ENCODE measurements at regions not wholly inside any gene's neighbourhood (a gene's known extent, or its start where the extent isn't known, plus 50 kb on each side); places are given as distances from the start of the nearest gene placed in this dataset.

DNA sequence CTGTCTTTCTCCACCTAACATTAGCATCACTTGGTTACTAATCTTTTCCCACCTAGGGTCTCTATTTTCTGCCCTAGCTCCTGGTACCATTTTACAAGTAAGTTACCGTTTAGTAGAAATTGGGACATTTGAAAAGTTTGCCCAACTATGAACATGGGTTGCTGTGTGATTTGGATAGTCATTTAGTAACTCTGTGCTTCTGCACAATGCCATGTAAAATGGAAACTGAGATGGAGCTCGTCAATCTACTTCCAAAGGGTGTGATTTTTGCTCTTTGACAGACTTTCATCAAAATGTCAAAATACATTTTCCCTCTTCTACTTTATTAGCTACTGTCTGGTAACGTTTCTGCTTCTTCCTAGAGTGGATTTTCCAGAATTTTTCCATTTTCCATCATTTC, 381.5 kb upstream of the B3GALT2 start:
- TF ChIP-seq, protein P1, sequence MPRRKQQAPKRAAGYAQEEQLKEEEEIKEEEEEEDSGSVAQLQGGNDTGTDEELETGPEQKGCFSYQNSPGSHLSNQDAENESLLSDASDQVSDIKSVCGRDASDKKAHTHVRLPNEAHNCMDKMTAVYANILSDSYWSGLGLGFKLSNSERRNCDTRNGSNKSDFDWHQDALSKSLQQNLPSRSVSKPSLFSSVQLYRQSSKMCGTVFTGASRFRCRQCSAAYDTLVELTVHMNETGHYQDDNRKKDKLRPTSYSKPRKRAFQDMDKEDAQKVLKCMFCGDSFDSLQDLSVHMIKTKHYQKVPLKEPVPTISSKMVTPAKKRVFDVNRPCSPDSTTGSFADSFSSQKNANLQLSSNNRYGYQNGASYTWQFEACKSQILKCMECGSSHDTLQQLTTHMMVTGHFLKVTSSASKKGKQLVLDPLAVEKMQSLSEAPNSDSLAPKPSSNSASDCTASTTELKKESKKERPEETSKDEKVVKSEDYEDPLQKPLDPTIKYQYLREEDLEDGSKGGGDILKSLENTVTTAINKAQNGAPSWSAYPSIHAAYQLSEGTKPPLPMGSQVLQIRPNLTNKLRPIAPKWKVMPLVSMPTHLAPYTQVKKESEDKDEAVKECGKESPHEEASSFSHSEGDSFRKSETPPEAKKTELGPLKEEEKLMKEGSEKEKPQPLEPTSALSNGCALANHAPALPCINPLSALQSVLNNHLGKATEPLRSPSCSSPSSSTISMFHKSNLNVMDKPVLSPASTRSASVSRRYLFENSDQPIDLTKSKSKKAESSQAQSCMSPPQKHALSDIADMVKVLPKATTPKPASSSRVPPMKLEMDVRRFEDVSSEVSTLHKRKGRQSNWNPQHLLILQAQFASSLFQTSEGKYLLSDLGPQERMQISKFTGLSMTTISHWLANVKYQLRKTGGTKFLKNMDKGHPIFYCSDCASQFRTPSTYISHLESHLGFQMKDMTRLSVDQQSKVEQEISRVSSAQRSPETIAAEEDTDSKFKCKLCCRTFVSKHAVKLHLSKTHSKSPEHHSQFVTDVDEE (CRISPR knock-in tag; IDR thresholded peaks at IDR 0.05) = no peak
- TF ChIP-seq CSDC2 (CRISPR knock-in tag; IDR thresholded peaks at IDR 0.05) (no peak), ZFP3 (CRISPR knock-in tag; IDR thresholded peaks at IDR 0.05) (no peak), PPARA (CRISPR knock-in tag; IDR thresholded peaks at IDR 0.05; ENCODE audit: borderline replicate concordance) (no peak), RARB (CRISPR knock-in tag; IDR thresholded peaks at IDR 0.05) (no peak), ZFP30 (CRISPR knock-in tag; IDR thresholded peaks at IDR 0.05) (no peak), ISL1 (CRISPR knock-in tag; IDR thresholded peaks at IDR 0.05) (no peak), ESRRG (CRISPR knock-in tag; IDR thresholded peaks at IDR 0.05) (no peak), ARNTL (CRISPR knock-in tag; IDR thresholded peaks at IDR 0.05; ENCODE audit: borderline replicate concordance, low read depth) (no peak)
- TF ChIP-seq, protein P2, sequence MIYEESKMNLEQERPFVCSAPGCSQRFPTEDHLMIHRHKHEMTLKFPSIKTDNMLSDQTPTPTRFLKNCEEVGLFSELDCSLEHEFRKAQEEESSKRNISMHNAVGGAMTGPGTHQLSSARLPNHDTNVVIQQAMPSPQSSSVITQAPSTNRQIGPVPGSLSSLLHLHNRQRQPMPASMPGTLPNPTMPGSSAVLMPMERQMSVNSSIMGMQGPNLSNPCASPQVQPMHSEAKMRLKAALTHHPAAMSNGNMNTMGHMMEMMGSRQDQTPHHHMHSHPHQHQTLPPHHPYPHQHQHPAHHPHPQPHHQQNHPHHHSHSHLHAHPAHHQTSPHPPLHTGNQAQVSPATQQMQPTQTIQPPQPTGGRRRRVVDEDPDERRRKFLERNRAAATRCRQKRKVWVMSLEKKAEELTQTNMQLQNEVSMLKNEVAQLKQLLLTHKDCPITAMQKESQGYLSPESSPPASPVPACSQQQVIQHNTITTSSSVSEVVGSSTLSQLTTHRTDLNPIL (CRISPR knock-in tag; IDR thresholded peaks at IDR 0.05; ENCODE audit: low read depth) = no peak
- TF ChIP-seq, protein P3, sequence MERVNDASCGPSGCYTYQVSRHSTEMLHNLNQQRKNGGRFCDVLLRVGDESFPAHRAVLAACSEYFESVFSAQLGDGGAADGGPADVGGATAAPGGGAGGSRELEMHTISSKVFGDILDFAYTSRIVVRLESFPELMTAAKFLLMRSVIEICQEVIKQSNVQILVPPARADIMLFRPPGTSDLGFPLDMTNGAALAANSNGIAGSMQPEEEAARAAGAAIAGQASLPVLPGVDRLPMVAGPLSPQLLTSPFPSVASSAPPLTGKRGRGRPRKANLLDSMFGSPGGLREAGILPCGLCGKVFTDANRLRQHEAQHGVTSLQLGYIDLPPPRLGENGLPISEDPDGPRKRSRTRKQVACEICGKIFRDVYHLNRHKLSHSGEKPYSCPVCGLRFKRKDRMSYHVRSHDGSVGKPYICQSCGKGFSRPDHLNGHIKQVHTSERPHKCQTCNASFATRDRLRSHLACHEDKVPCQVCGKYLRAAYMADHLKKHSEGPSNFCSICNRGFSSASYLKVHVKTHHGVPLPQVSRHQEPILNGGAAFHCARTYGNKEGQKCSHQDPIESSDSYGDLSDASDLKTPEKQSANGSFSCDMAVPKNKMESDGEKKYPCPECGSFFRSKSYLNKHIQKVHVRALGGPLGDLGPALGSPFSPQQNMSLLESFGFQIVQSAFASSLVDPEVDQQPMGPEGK (CRISPR knock-in tag; IDR thresholded peaks at IDR 0.05; ENCODE audit: borderline replicate concordance) = no peak
- TF ChIP-seq, protein P4, sequence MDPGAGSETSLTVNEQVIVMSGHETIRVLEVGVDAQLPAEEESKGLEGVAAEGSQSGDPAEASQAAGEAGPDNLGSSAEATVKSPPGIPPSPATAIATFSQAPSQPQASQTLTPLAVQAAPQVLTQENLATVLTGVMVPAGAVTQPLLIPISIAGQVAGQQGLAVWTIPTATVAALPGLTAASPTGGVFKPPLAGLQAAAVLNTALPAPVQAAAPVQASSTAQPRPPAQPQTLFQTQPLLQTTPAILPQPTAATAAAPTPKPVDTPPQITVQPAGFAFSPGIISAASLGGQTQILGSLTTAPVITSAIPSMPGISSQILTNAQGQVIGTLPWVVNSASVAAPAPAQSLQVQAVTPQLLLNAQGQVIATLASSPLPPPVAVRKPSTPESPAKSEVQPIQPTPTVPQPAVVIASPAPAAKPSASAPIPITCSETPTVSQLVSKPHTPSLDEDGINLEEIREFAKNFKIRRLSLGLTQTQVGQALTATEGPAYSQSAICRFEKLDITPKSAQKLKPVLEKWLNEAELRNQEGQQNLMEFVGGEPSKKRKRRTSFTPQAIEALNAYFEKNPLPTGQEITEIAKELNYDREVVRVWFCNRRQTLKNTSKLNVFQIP (CRISPR knock-in tag; IDR thresholded peaks at IDR 0.05; ENCODE audit: borderline replicate concordance, low read depth) = no peak
- TF ChIP-seq, protein P5, sequence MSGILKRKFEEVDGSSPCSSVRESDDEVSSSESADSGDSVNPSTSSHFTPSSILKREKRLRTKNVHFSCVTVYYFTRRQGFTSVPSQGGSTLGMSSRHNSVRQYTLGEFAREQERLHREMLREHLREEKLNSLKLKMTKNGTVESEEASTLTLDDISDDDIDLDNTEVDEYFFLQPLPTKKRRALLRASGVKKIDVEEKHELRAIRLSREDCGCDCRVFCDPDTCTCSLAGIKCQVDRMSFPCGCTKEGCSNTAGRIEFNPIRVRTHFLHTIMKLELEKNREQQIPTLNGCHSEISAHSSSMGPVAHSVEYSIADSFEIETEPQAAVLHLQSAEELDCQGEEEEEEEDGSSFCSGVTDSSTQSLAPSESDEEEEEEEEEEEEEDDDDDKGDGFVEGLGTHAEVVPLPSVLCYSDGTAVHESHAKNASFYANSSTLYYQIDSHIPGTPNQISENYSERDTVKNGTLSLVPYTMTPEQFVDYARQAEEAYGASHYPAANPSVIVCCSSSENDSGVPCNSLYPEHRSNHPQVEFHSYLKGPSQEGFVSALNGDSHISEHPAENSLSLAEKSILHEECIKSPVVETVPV (CRISPR knock-in tag; IDR thresholded peaks at IDR 0.05) = no peak
